HuH-7 (cell line): ENCODE measurements at regions not wholly inside any gene's neighbourhood (a gene's known extent, or its start where the extent isn't known, plus 50 kb on each side); places are given as distances from the start of the nearest gene placed in this dataset.

ENCODE experiments used
- DNase-seq: peaks from one replicate; pipeline ENCODE4 v3.0.0; 2011; ENCODE audit warnings: low spot score

GRCh38 chr3:19093084-19093483 lies 55.2 kb upstream of the KCNH8 start:
- no peak for DNase-seq

GRCh38 chr3:19077388-19077787 lies 70.9 kb upstream of the KCNH8 start:
- DNase-seq: no peak

- no peak for DNase-seq
Measured at GRCh38 chr3:19075037-19075436, 73.3 kb upstream of the KCNH8 start.

- no peak for DNase-seq
Measured at GRCh38 chr3:19074257-19074900, 73.9 kb upstream of the KCNH8 start.

- no peak for DNase-seq
Measured at GRCh38 chr3:19073341-19074105, 74.8 kb upstream of the KCNH8 start.

GRCh38 chr3:19070325-19070724 lies 78.0 kb upstream of the KCNH8 start:
- DNase-seq: no peak

GRCh38 chr3:19065027-19065426 lies 83.3 kb upstream of the KCNH8 start:
- peak; percentile 8 for DNase-seq

GRCh38 chr3:19063936-19064335 lies 84.4 kb upstream of the KCNH8 start:
- no peak for DNase-seq

GRCh38 chr3:19060404-19060803 lies 87.9 kb upstream of the KCNH8 start:
- no peak for DNase-seq

- no peak for DNase-seq
Measured at GRCh38 chr3:19052874-19053273, 95.4 kb upstream of the KCNH8 start.

GRCh38 chr3:19046440-19046839 lies 101.9 kb upstream of the KCNH8 start:
- peak; percentile 7 for DNase-seq

- DNase-seq: no peak
Measured at GRCh38 chr3:19030522-19030839, 117.8 kb upstream of the KCNH8 start.

GRCh38 chr3:19029837-19030521 lies 118.3 kb upstream of the KCNH8 start:
- no peak for DNase-seq

GRCh38 chr3:19025441-19025840 lies 122.9 kb upstream of the KCNH8 start:
- DNase-seq: no peak

GRCh38 chr3:19022546-19022945 lies 125.8 kb upstream of the KCNH8 start:
- DNase-seq: no peak

GRCh38 chr3:19016851-19017250 lies 131.5 kb upstream of the KCNH8 start:
- peak; percentile 10 for DNase-seq

- no peak for DNase-seq
Measured at GRCh38 chr3:19013879-19014278, 134.4 kb upstream of the KCNH8 start.

- no peak for DNase-seq
Measured at GRCh38 chr3:19012846-19013245, 135.5 kb upstream of the KCNH8 start.

GRCh38 chr3:19002606-19003005 lies 145.7 kb upstream of the KCNH8 start:
- DNase-seq: no peak

- DNase-seq: no peak
Measured at GRCh38 chr3:18998069-18998468, 150.2 kb upstream of the KCNH8 start.

GRCh38 chr3:18992709-18993108 lies 155.6 kb upstream of the KCNH8 start:
- no peak for DNase-seq

GRCh38 chr3:18989237-18989795 lies 159.0 kb upstream of the KCNH8 start:
- DNase-seq: no peak

- peak; percentile 66 for DNase-seq
Measured at GRCh38 chr3:18988614-18989229, 159.6 kb upstream of the KCNH8 start.
